ENCODE measurements at regions not wholly inside any gene's neighbourhood (a gene's known extent, or its start where the extent isn't known, plus 50 kb on each side); places are given as distances from the start of the nearest gene placed in this dataset.
A peak's percentile ranks its signal among the peaks of the same experiment; 100 is the strongest.

DNA sequence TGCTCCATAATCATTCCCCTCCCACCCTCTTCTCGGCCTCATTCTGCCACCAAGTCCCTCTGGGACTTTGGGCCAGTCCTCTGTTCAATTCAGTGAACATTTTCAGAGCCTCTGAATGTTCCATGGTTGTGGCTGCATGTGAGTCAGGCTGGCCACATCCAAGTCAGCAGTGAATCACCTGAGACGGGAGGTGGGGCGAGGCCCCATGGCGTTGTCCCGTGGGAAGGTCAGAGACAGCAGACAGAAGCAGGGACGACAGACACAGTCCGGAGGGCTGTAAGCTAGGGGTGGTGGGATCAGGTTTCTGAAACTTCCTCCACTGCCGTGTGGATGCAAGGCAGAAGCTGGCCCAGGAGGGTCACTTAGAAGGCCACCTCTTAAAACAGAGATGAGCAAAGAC, 324.8 kb downstream of the MN1 start:
- DNase-seq (ENCODE audit: low read depth): no peak

DNA sequence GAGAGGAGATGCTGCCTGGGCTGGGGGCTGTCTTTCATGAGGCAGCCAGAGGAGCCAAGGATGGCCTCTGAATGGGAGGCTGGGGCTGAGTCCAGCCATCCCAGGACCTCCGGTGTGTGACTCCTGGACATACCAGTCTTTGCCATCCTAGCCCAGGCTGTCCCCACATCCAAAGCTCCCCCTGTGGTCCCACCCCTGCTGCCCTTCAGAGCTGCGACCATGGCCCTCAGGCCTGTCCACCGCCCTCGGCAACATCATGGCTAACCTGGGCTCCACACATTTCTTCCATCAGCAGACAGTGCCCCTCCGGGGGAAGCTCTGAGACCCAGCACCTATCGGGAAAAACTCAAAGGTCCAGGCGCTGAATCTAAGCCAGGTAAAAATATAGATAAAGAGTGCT, 324.4 kb downstream of the MN1 start:
- no peak for DNase-seq (ENCODE audit: low read depth)

DNA sequence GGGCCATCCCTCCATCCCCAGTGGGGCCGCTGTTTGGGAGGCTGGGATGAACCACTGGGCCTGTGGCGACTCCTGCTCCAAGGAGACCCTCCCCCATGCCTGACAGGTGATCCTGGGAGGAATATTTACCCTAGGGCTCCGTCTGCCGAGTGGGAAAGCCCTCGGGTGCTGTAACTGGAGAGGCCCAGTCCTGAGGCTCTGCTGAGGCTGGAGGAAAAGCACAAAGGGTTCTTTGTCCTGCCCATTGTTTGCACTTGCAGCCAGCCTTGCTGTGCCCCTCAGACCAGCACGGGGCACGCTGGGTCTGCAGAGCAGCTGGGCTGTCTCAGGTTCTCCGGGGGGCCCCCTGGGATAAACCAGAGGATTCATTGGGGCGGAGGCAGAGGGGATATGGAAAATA, 321.1 kb downstream of the MN1 start:
- DNase-seq (ENCODE audit: low read depth): no peak

DNA sequence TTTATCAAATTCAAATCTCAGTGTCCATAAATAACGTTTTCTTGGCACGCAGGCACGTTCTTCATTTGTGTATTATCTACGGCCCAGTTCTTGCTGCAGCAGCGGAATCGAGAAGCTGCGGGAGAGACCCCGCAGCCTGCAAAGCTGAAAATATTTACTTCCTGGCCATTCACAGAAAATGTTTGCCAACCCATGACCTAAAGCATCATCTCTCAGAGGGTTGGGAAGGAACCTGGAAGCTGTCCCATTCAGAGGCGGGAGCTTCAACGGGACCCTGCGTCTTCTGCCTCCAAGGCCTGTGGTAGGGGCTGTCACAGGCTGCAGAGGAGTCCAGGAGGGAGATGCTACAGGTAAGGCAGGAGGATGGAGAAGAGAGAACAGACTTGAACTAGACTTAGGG, 319.2 kb downstream of the MN1 start:
- DNase-seq (ENCODE audit: low read depth): no peak

DNA sequence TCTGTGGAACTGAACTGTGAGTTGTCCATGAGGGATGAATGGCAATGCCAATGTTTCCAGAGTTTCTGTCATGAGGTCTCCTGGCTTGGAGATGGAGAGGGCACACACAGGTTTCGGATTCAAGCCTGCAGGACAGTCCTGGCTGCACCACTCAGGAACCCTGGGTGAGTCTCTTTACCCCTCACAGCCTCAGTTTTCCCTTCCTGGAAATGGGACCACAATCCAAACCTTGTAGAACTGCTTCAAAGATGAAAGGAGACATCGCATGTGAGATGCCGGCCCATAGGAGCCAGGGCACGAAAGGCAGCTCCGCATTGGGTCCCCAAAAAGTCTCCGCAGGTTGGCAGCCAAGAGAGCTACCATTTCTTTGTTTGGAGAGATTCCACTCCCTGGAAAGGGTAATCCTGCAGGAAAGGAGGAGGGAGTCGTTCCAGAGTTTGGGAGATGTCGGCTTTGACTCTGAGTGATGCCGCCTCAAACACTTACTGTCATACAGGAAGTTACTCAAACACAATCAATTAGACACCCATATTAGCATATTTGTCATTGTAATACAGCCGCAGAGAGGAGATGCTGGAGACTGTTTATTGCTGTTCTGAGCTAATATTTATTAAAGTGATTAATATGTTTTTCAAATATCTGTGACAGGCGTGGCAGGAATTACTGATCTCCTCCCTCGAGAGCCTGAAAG, 318.3 kb downstream of the MN1 start:
- no peak for DNase-seq (ENCODE audit: low read depth)

DNA sequence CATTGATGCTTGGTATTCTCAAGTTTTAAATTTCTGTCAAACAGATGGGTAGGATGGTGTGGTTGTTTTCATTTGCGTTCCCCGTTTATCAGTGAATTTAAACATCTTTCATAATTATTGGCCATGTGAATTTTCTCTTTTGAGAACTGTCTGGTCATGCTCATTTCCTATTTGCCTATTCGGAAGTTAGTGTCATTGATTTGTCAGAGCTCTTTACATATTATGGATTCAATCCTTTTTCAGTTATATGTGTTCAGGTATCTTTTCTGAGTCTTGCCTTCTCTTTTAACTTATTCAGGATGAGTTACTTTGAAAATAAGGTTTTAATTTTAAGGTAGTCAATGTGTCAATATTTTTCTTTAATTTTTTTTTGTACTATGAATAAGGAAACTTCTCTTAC, 315.7 kb downstream of the MN1 start:
- no peak for DNase-seq (ENCODE audit: low read depth)

DNA sequence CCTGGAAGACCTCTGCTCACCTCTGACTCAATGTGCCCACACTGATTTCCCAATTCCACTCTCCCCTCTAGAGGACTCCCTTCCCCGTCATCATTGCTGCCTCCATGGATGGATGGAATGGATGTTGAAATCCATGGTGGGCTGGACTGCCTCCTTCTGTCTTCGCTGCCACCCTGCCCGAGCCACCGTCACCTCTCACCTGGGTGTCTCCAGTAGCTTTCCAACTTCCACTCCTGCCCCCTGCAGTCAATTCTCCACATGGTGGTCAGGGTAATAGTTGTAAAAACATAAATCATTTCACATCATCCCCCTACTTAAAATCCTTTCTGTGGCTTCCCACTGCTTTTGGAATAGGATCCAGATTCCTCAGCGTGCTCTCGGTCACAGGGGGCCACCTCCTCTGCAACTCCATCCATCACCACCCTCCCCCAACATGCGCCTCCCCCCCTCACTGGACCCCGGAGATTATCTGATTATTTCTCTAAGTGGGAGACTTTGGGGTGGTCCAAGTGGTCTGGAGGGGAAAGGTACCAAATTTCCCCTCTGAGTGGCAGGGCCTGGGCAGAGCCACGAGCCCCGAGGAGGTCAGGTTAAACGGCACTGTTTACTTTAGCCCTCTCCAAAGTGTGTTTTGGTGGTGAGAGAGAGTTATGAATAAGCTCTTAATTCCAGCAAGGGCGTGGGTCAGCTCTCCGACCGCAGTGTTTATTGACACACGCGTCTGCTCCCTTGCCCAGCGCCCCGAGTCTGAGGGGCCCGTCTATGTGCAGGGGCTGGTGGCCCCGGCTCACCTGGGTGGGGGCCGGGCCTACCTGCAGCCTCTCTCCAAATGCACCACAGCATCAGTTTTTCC, 313.7 kb downstream of the MN1 start:
- no peak for DNase-seq (ENCODE audit: low read depth)

DNA sequence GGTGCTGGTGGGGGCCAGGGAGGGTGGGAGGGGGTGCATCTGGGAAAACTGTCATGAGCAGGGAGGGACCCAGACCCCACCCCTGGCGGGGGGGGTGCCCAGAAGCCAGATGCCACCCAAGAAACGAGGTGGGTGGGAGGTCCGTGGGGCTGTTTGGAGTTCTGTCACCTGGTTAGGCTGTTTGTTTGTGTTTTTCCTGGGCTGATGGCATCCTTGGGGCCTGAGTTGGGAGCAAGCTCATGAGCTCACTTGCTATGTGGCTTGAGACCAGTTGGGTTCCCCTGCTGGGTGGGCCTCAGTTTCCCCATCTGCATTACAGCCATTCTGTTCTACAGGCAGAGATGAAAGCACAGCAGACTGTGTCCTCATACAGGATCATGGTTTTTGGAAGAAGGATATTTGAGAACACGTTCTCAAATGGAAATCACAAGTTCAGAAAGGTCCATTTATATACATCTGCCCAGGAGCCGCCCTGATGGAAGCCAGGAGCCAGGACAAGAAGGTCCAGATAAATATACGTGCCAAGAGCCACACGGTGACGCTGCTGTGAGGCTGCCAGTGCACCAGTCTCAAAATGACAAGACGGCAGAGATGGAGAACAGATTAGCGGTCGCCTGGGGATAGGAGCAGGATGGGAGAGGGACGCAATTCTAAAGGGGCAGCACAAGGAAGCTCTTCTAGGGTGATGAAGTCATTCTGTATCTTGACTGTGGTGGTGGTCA, 312.9 kb downstream of the MN1 start:
- DNase-seq (ENCODE audit: low read depth): no peak

DNA sequence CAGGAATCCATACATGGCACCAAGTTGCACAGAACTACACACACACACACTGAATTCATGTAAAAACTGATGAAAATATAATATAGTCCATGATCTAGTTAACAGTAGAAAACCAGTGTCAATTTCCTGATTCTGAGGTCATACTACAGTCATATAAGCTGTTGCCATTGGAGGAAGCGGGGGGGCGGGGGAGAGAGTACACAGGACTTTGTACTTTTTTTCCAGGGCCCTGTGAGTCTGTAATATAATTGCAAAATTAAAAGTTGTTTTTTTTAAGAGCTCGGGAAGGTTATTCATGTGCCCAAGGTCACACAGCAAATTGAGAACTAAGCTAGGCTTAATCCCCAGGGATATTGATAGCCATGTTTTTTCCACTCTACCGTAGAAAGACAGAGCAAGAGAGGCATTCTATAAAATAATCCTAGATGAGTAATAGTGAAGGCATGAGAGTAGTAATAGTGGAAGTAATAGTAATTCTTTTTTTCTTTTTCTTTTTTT, 312.3 kb downstream of the MN1 start:
- DNase-seq (ENCODE audit: low read depth): peak; percentile 53

DNA sequence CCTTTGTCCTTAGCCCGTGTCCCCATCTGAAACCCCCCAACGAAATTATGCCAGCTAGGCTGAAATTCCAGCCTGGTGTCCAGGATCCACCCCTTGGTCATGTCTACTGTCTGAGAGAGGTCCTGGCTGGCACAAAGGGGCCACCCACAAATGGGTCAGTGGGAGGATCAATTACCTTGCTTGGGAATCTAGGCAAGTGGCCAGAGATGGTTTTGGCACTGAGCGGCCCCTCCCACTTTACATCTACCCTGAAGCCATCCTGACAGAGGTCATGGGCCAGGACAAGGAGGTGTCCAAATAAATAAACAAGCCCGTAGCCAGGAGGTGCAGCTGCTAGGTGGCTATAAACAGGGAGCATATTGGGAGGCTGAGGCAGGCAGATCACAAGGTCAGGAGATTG, 311.5 kb downstream of the MN1 start:
- no peak for DNase-seq (ENCODE audit: low read depth)

DNA sequence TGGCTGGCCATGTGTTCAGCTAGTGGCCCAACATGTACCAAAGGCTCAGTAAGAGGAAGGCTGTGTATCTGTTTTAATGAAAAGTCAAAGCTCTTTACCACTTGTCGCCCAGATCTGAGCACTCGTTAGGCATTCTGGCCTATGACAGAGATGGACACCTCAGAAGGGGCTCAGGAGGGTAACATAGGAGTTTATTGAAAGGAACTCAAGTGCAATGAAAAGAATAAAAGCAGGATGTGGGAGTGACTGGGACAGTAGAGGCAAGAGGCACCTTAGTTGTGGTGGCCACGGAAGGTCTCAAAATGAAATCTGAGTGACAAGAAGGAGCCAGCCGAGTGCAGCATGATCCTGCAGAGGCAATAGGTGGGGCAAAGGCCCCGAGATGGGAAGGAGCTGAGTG, 309.7 kb downstream of the MN1 start:
- no peak for DNase-seq (ENCODE audit: low read depth)

DNA sequence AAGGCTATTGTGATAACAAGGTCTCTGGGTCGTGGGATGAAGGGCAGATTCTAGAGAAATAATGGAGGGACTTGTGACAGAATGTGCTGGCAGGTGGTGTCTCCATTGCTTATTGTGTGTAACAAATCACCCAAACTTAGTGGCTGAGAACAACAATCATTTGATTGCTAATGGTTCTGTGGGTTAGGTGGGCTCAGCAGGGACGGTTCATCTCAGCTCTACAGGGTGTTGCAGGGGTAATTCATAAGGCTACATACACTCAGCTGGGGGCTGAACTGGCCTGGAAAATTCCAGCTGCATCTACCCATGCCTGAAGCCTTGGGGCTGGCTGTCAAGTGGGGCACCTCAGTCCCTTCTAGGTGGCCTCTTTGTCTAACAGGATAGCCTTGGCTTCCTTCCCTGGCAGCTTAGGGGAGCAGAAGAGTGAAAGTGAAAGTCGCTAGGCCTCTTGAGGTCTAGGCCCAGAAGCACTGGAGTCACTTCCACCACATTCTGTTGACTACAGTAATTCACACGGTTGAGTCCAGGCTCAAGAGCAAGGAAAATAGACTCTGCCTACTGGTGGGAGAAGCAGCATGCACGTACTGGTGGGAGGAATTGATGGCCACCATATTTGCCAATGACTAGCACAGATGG, 308.9 kb downstream of the MN1 start:
- no peak for DNase-seq (ENCODE audit: low read depth)

DNA sequence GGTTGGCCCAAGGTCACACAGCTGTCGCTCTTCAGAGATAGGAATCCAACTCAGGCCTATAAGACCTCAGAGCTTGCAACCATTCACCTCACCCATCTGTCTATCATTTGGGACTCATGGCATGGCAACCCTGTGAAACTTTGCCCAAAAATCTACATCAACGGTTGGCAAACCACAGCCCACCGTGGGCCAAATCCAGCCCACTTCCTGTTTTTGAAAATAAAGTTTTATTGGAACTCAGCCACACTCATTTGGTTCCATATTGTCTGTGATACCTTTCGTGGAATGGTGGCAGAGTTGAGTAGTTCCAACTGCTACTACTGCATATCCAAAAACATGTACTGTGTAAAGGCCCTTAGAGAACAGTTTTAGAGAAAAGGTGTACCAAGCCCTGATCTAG, 307.8 kb downstream of the MN1 start:
- no peak for DNase-seq (ENCODE audit: low read depth)

DNA sequence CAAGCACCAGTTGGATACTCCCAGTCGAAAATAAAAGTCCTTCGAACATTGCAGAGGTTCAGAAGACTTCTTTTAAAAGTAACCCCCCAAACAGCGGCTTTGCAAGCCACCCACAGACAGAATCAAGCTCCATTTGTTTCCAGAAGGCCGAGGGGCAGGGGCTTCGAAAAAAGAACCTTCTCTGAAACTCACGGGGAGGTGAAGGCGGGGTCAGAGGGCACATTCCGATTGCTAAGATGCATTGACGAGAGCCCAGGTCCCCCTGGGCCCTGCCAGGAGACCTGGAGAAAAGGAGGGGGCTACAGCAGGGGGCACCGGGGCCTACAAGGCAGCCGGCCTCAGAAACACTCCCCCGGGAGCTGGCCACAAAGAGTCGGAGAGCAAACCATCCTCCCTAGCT, 306.8 kb downstream of the MN1 start:
- no peak for DNase-seq (ENCODE audit: low read depth)

DNA sequence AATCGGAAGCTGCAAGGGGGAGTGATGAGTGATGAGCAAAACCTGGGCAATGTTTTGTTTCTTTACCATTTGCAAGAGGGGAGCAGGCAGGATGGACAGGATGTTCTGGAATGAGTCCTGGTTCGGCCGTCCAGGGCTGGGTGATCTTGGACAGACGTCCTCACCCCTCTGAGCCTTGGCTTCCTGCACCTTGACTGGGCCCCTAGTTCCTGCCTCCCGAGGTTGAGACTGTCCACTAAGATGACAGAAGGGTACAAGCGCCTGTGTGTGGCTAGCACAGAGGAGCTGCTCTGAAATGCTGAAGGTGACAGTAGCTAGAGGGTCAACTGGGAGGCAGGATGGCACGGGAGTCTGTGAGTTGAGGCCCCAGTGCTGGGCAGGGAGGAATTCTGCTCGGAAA, 306.2 kb downstream of the MN1 start:
- no peak for DNase-seq (ENCODE audit: low read depth)

DNA sequence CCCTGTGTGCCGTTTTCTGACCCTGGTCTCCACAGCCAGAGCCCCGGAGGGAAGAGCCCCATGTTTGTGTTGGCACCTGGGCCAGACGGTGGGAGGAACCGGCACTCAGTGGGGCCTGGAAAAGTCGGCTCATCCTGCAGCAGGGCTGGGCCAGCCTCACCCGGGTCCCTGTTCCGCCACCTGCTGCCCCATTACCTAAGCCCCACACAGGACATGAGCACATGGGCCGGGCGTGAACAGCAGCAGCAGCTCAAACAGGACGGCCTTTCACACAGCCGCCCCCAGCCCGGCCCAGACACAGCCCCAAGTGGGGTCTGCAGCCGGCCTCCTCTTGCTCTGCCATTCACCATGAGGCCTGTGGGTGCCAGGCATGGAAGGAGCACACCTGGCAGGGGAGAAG, 302.4 kb downstream of the MN1 start:
- DNase-seq (ENCODE audit: low read depth): no peak

DNA sequence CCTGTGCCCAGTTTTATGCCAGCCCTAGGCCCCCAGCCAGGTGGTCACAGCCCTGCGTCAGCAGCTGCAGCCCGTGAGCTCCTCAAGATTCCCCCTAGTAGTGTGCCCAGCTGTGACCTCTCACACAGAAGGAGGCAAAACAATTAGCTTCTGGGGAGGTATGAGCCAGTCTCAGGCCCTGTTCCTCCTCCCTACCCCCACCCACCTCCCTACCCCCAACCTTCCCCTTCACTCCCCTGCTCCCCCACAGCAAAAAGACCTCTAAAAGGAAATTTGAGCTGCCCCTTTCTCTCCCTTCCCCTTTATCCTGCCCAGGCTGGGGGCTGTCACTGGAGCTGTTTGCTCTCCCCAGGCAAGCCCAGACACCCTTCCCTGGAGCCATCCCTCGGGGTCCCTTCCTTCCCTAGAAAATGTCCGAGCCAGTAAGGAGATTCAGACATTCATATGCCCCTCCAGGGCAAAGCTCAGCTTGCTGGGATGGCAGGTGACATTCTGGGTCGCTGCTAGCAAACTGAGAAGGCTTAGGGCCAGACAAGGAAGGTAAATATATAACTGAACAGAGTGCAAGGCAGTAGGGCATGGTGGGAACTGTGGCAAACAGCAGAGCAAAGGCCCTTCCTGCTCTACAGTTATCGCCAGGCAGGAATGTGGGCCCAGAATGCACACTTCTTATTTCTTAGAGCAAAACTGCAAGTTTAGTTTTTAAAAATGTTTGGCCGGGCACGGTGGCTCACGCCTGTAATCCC, 300.2 kb downstream of the MN1 start:
- DNase-seq (ENCODE audit: low read depth): no peak

DNA sequence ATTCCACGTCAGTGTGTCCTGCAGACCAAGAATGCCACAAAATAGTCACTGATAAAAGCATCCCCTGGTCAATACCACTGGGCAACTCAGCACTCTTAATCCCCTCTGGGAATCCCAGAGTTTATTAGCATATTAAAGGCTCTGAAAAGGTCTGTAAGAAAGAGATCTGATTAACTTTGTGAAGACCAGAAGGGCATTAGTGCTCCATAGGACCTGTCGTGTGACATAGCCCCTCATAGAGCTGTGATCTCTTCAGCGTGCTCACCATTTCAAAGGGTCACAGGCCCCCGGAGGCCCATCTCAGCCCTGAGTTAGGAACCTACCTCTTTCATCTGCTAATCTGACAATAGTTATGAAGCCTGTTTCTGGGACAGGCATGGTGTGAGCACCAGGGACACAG, 299.2 kb downstream of the MN1 start:
- no peak for DNase-seq (ENCODE audit: low read depth)

DNA sequence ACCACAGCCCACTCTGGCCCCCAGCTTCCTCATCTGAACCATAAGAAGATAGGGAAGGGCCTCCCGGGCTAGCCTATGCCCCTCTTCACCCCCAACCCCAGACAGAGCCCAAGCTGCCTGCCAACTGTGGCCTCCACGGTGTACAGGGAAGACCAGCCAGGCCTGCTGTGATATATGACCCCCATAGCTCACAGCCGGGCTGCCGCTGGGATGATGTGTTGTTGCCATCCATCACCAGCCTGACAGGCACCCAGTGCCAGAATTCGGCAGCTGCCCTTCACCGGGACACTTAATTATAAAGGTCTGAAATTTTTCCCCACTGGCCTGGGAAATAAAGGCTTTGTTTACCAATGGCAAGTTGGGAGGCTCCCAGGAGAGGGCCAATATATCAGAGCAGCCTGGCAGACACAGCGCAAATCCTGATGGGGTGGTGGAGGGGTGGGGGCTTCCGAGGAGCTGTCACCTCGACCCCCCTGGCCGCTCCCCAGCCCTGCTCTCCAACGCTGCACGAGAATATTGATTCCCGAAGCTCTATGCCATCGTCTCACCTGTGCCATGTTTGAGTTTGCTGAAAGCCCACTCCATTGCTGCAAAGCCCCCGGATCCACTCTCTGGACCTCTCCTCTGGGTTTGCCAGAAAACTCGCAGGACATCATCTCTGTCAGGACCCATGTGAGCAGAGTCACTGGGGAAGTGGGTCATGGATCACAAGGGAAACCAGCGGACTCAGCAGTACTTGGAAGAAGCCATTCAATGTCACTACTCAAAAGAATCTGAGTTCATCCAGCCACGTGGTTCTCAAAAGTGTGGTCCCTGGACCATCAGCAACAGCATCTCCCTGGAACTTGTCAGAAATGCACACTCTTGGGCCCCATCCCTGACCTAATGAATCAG, 296.9 kb downstream of the MN1 start:
- no peak for DNase-seq (ENCODE audit: low read depth)

DNA sequence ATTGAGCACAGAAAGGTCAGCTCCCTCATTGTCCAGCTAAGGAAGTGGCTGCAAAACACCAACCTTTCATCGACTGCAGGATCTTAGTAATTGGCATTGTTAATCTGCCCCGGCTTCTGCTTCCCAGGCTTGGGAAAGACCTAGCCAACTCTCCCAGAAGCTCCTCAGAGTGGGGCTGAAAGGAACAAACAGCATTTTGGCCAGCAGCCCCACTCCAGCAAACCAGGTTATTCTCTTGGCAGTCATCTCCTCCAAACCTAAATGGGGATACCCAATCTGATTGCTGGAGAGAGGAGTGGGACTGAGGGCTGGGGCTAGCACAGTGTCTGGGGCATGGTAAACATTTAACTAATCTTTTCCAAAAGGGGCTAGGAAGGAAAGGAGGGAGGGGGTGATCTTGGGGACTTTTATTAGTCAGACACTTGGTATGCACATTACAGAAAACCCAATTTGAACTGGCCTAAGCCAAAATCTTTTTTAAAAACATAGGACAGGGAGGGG, 294.4 kb downstream of the MN1 start:
- no peak for DNase-seq (ENCODE audit: low read depth)

Measured in fibroblast of the conjunctiva (primary cell).